GM18505 (cell line): ENCODE measurements at regions not wholly inside any gene's neighbourhood (a gene's known extent, or its start where the extent isn't known, plus 50 kb on each side); places are given as distances from the start of the nearest gene placed in this dataset.

Source experiments
- ATAC-seq: cut with Tn5 transposase; IDR thresholded peaks from one replicate; pipeline ENCODE4 v1.9.1; 2021; ENCODE audit not compliant: unreplicated experiment
- POLR2A ChIP-seq: IDR thresholded peaks from 4 replicates; pipeline ENCODE4 v1.6.1; 2011; ENCODE audit warnings: borderline replicate concordance; ENCODE audit not compliant: insufficient read depth, insufficient read length; ENCODE audit errors: extremely low read depth

DNA sequence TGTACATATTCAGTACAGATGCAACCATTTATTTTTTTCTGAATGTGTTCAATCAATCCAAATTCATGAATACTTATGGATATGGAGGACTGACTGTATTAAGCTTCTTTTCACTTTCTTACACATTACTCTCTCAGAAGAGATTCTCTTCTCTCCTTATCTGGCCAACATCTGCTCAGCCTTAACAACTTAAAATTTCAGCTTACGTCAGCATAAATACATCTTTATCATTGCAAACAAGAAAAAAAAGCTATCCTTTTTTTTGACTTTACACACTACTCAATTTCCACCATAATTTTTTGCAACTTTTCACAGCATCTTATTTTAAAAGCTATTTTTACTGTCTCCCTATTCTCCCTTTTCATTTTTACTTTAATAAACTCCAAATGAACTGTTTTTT is 80.9 kb upstream of the POT1 start:
- no peak for TF ChIP-seq POLR2A
- no peak for ATAC-seq

DNA sequence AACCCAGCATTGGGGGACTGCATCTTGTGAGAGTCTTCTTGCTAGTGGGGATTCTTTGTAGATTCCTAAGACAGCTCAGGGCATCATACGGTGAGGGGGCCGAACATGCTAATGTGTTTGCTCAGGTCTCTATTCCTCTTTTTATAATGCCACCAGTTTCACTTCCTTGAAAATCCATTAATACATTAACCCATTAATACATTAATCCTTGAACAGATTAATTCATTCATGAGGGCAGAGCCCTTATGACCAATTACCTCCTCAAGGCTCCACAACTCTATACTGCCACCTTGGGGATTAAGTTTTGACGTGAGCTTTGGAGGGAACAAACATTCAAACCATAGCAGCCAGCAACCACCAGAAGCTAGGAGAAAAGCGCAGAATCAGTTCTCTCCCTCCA is 67.2 kb upstream of the POT1 start:
- no peak for TF ChIP-seq POLR2A
- ATAC-seq: no peak

DNA sequence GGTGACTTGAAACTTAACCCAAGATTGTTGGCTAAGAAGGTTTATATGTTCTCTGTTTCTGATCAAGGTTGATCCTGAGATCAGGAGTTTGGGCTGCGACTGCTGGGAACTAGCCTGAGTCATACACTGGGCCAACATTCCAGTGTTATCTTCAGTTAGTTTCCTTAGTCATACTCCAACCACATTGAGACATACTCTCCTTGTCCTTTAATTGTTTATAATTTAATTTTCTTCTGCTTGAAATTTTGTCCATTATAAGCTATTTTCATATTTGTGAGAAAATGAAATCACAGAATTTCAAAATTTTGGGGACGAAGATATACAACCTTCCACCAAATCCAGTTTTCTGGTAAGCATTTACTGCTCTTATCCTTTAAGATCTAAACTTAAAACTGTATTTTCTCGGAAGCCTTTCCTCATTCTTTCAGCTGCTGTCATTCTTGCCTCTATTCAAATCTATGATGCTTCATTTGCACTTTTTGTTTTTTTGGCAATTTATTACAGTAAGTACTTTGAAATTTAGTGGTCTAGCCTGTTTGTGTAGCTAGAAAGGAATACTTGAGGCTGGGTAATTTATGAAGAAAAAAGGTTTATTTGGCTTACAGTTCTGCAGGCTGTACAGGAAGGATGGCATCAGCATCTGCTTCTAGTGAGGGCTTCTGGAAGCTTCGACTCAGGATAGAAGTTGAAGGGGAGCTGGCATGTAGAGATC is 63.4 kb upstream of the POT1 start:
- no peak for ATAC-seq
- TF ChIP-seq POLR2A: no peak

DNA sequence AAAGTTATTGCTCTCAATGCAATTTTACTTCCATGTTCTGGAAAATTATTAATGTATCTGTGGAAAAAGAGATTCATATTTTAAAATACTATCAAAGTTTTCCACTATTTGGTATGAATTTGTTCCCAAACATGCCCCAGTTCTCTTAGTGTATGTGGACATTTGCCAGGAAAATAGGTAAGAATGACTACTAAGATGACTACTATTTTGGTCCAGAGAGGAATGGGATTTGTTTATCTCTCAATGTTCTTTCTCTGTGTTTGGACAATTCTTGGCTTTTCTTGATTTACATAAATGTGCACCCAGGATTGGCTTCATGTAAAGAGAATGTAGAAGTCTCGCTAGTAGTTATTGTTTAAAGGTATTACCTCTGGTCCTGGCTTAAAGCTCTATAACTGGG is 60.3 kb upstream of the POT1 start:
- no peak for TF ChIP-seq POLR2A
- ATAC-seq: no peak
